IMR-90 (cell line): ENCODE measurements at regions not wholly inside any gene's neighbourhood (a gene's known extent, or its start where the extent isn't known, plus 50 kb on each side); places are given as distances from the start of the nearest gene placed in this dataset.

Source experiments
- ATAC-seq: fragments of 200-7000 bp; cut with Tn5 transposase; 2 replicates; pipeline ENCODE4 v1.9.1; 2020; ENCODE audit warnings: low read depth, mild to moderate bottlenecking, moderate library complexity
- BruUV-seq: library from RNA; stranded (reverse); fragments of 400-500 nt; replicated peaks from 2 replicates; lab custom pipeline; 2021; lab: Mats Ljungman, UMichigan
- CTCF ChIA-PET: fragments of 300-600 bp; formaldehyde crosslinking; extraction: SDS; loops from one replicate; lab custom pipeline; 2021; ENCODE audit warnings: antibody characterized with exemption; lab: Yijun Ruan, JAX
- POLR2A ChIA-PET: fragments of 300-600 bp; sonication (Branson Sonifier 250); formaldehyde crosslinking; loops from one replicate; lab custom pipeline; 2022; ENCODE audit warnings: antibody characterized with exemption; ENCODE audit not compliant: unreplicated experiment; lab: Charles Lee
- DNase-seq: peaks from one replicate; pipeline ENCODE4 v3.0.0; 2013
- H2AFZ ChIP-seq: replicated peaks from 2 replicates; pipeline ENCODE3; 2013; ENCODE audit warnings: low read length, mild to moderate bottlenecking; ENCODE audit not compliant: poor library complexity
- H2AK5ac ChIP-seq: 2 replicates; pipeline ENCODE4 v1.6.1; 2013; ENCODE audit warnings: low read depth, low read length, inconsistent platforms
- H2AK9ac ChIP-seq: replicated peaks from 2 replicates; pipeline ENCODE3; 2013; ENCODE audit warnings: mild to moderate bottlenecking, low read depth, low read length, moderate library complexity; ENCODE audit not compliant: poor library complexity
- H2BK120ac ChIP-seq: 2 replicates; pipeline ENCODE4 v1.6.1; 2013; ENCODE audit warnings: low read depth, low read length, inconsistent platforms
- H2BK15ac ChIP-seq: 3 replicates; pipeline ENCODE4 v1.6.1; 2013; ENCODE audit warnings: low read depth, low read length, inconsistent platforms
- H2BK20ac ChIP-seq: 2 replicates; pipeline ENCODE4 v1.6.1; 2013; ENCODE audit warnings: low read depth, mild to moderate bottlenecking, inconsistent platforms, low read length, moderate library complexity
- H2BK5ac ChIP-seq: 2 replicates; pipeline ENCODE4 v1.6.1; 2013; ENCODE audit warnings: mild to moderate bottlenecking, low read depth, low read length, inconsistent platforms; ENCODE audit not compliant: poor library complexity, severe bottlenecking
- H3K14ac ChIP-seq: replicated peaks from 2 replicates; pipeline ENCODE4 v1.6.1; 2013; ENCODE audit warnings: low read depth, low read length, inconsistent platforms
- H3K18ac ChIP-seq: 2 replicates; pipeline ENCODE4 v1.6.1; 2013; ENCODE audit warnings: low read depth, low read length, control low read depth
- H3K23ac ChIP-seq: 2 replicates; pipeline ENCODE4 v1.6.1; 2013; ENCODE audit warnings: low read depth, low read length, inconsistent platforms
- H3K27ac ChIP-seq: 2 replicates; pipeline ENCODE4 v1.5.1; 2013; ENCODE audit warnings: mild to moderate bottlenecking, control low read depth, low read length; ENCODE audit not compliant: insufficient read depth
- H3K27me3 ChIP-seq: 2 replicates; pipeline ENCODE4 v1.6.1; 2013; ENCODE audit warnings: low read length; ENCODE audit not compliant: control insufficient read depth, insufficient read depth
- H3K36me3 ChIP-seq: 2 replicates; pipeline ENCODE4 v1.6.1; 2013; ENCODE audit warnings: low read length, mixed read lengths; ENCODE audit not compliant: control insufficient read depth, insufficient read depth
- H3K4ac ChIP-seq: 2 replicates; pipeline ENCODE4 v1.6.1; 2013; ENCODE audit warnings: low read depth, low read length, inconsistent platforms
- H3K4me1 ChIP-seq: 2 replicates; pipeline ENCODE4 v1.6.1; 2013; ENCODE audit warnings: low read length, mixed read lengths; ENCODE audit not compliant: control insufficient read depth, insufficient read depth
- H3K4me2 ChIP-seq: 2 replicates; pipeline ENCODE4 v1.6.1; 2013; ENCODE audit warnings: low read depth, mild to moderate bottlenecking, control low read depth, low read length, moderate library complexity
- H3K4me3 ChIP-seq: 2 replicates; pipeline ENCODE4 v1.5.1; 2013; ENCODE audit warnings: low read depth, mild to moderate bottlenecking, control low read depth, low read length, moderate library complexity; ENCODE audit not compliant: insufficient read depth
- H3K56ac ChIP-seq: 2 replicates; pipeline ENCODE4 v1.6.1; 2013; ENCODE audit warnings: low read length, inconsistent platforms; ENCODE audit not compliant: insufficient read depth; ENCODE audit errors: extremely low read depth
- H3K79me1 ChIP-seq, 2 experiments: 2 replicates each; pipeline ENCODE4 v1.6.1; 2013; ENCODE audit warnings: low read length in 2 of 2, inconsistent platforms in 1 of 2, low read depth in 1 of 2
- H3K9ac ChIP-seq: 2 replicates; pipeline ENCODE4 v1.6.1; 2013; ENCODE audit warnings: low read depth, low read length, control low read depth
- H3K9me1 ChIP-seq: 2 replicates; pipeline ENCODE4 v1.6.1; 2013; ENCODE audit warnings: low read length, inconsistent platforms; ENCODE audit not compliant: insufficient read depth
- H3K9me3 ChIP-seq: 2 replicates; pipeline ENCODE4 v1.6.1; 2013; ENCODE audit warnings: low read length; ENCODE audit not compliant: control insufficient read depth, insufficient read depth
- H4K20me1 ChIP-seq: 2 replicates; pipeline ENCODE4 v1.6.1; 2013; ENCODE audit warnings: low read length, inconsistent platforms; ENCODE audit not compliant: insufficient read depth
- H4K5ac ChIP-seq: 2 replicates; pipeline ENCODE4 v1.6.1; 2013; ENCODE audit warnings: mild to moderate bottlenecking, low read depth, low read length, control low read depth
- H4K8ac ChIP-seq, 2 experiments: 2 replicates each; pipeline ENCODE4 v1.6.1; 2013; ENCODE audit warnings: low read depth in 2 of 2, low read length in 2 of 2, control low read depth in 1 of 2, inconsistent platforms in 1 of 2
- H4K91ac ChIP-seq: 2 replicates; pipeline ENCODE4 v1.6.1; 2013; ENCODE audit warnings: low read depth, low read length, inconsistent platforms; ENCODE audit not compliant: insufficient read depth
- CEBPB ChIP-seq: IDR thresholded peaks from 2 replicates; pipeline ENCODE4 v1.6.1; 2012; ENCODE audit warnings: low read depth, low read length, improper control_type of control experiment
- CHD1 ChIP-seq: IDR thresholded peaks from 2 replicates; pipeline ENCODE4 v1.6.1; 2012; ENCODE audit warnings: low read depth, low read length, improper control_type of control experiment
- WGBS, 2 experiments: methylation state at CpG; one replicate each; pipeline versions ENCODE4 v1.1.5 to v1.1.7; 2013; ENCODE audit warnings: missing lambda C conversion rate in 2 of 2; ENCODE audit not compliant: insufficient read length in 1 of 2; ENCODE audit errors: extremely low coverage in 2 of 2; 5-methylcytosine and 5-hydroxymethylcytosine counted together
- dilution Hi-C: fragments of 300-500 bp; cut with HindIII; formaldehyde crosslinking; loops from one replicate; pipeline ENCODE4 v1.14.3; 2018; ENCODE audit warnings: low sequenced_read_pairs; ENCODE audit not compliant: unreplicated experiment
- in situ Hi-C: fragments of 300-500 bp; cut with MboI; formaldehyde crosslinking; loops from 3 replicates; pipeline ENCODE4 v1.14.3; 2019; ENCODE audit warnings: low sequenced_read_pairs, inconsistent platforms, mixed read lengths
- intact Hi-C: fragments of 100-400 bp; cut with micrococcal nuclease; formaldehyde crosslinking; loops from 2 replicates; pipeline ENCODE4 v1.10.0; 2022

DNA sequence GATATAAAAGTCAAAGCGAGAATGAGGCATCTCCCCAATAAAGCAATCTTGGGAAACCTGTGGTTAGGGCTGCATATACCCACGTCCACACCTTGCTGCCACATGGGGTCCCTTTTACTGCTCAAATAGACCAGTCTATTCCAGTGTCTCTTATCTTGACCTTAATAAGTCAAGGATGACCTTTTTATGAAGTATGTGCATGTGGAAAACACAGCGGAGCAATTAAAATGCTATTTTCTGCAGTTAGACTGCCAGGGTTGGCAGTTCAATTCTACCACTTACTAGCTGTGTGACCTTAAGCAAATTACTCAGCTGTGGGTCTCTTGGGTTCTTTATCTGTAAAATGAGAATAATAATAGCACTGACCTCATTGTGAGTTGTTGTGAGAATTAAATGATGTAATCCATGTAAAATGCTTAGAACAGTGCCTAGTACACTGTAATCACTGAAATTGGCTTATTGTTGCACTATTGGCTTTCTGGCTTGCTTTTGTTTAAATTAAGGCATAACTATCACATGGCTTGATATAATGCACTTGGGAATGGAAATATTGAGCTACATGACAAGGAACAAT is 67.8 kb upstream of the HSPB3 start:
- ATAC-seq (peak; percentile 38), DNase-seq (peak; percentile 63)
- H3K36me3 ChIP-seq, result no peaks in the 10 kb centered on the region
- H2AFZ ChIP-seq, result no peak overlapping the region
- H2AK5ac ChIP-seq, result no peak overlapping the region
- no peak overlapping the region for H2BK20ac ChIP-seq
- no peak overlapping the region for H3K18ac ChIP-seq
- no peak overlapping the region for H4K5ac ChIP-seq
- no peak overlapping the region for H2BK15ac ChIP-seq
- H3K27ac ChIP-seq, result no peak overlapping the region
- H3K4me3 ChIP-seq, result no peak overlapping the region
- no peak overlapping the region for H2BK120ac ChIP-seq
- no peak overlapping the region for H3K4me2 ChIP-seq
- TF ChIP-seq CEBPB (peak; percentile 39; the same call in 1 of the 2 replicates), CHD1 (no peak)
- H4K91ac ChIP-seq, result no peak overlapping the region
- no peak overlapping the region for H3K14ac ChIP-seq
- H3K9ac ChIP-seq, result no peak overlapping the region
- dilution Hi-C loops (no loop called here), intact Hi-C loops (no loop called here), in situ Hi-C loops (no loop called here)
- ChIA-PET CTCF (no interaction called here), POLR2A (no interaction called here)
- no CpG with 5 or more reads among the region's 3 CpGs for whole genome bisulfite sequencing, 2 experiments
- BruUV-seq, result no TSS peak
- no peak overlapping the region for H3K4ac ChIP-seq
- H4K20me1 ChIP-seq, result no peaks in the 10 kb centered on the region
- H2AK9ac ChIP-seq, result no peak overlapping the region
- H3K79me1 ChIP-seq, result no peaks in the 10 kb centered on the region
- H4K8ac ChIP-seq, result no peak overlapping the region
- H3K56ac ChIP-seq, result no peak overlapping the region
- peaks cover 2% of the 10 kb centered on the region for H3K4me1 ChIP-seq
- H2BK5ac ChIP-seq, result no peak overlapping the region
- no peaks in the 10 kb centered on the region for H3K9me1 ChIP-seq
- H3K23ac ChIP-seq, result no peak overlapping the region
- H3K9me3 ChIP-seq, result no peaks in the 10 kb centered on the region
- no peaks in the 10 kb centered on the region; the same call in none of the 2 replicates for H3K27me3 ChIP-seq
